Activated CD8-positive, alpha-beta memory T cell treated with anti-CD3 and anti-CD28 coated beads, Interleukin-2, amount 50 U/mL, for 4 hours (primary cell): ENCODE measurements at regions not wholly inside any gene's neighbourhood (a gene's known extent, or its start where the extent isn't known, plus 50 kb on each side); places are given as distances from the start of the nearest gene placed in this dataset.
"Not testable (repeated sequence)": the region's sequence is repeated elsewhere in the genome, so short reads cannot be mapped to it uniquely, and the experiment has no call there.

Experiments used
- DNase-seq: peaks from one replicate; pipeline ENCODE4 v3.0.0-alpha.2; 2020

DNA sequence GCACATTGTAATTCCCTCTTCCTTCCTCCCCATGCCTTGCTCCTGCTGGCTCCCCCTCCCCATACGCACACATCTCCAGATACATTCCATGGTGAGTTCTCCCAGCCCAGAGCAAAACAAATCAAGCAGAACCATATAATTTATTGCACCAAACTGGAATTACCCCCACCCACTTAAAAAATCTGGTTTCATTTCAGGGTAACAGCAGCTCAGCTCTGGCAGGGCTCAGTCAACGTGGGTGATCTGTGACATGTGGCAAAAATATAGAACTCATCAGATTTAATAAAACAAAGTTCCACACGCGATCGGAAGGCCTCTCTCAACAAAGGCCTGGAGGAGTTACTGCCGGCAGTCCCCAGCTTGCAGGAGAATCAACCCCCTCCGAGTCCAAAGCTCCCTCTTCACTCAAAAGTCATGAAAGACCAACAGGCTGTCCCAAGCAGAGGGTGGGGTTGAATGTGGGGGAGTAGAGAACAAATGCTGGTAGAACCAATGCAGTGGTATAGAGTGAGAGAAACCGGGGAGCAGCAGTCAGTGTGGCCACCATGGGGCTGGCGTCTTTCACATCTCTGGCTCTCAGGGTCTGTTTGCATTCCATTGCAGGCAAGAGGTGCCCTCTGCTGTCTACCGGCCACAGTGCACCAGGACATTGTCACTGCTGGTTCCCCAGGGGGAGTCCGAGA, 323.3 kb upstream of the NT5E start:
- DNase-seq = no peak

DNA sequence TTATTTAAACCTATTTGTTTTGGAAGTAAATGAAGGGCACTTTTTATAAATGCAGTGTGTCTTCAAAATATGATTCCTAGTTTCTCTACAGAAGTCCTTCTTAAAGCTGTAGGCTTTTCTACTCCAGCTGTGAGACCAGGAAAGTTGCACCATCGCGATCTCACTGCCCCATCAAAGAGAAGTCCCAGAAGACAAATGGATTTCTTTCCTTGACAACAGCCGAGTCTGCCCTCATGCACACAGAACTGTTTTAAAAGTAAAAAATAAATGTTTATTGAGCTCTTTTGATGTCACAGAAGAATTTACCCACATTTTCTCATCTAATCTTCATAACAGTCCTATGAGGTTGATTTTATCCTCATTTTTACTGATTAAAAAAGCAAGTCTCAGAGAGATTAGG, 324.4 kb upstream of the NT5E start:
- no peak for DNase-seq

DNA sequence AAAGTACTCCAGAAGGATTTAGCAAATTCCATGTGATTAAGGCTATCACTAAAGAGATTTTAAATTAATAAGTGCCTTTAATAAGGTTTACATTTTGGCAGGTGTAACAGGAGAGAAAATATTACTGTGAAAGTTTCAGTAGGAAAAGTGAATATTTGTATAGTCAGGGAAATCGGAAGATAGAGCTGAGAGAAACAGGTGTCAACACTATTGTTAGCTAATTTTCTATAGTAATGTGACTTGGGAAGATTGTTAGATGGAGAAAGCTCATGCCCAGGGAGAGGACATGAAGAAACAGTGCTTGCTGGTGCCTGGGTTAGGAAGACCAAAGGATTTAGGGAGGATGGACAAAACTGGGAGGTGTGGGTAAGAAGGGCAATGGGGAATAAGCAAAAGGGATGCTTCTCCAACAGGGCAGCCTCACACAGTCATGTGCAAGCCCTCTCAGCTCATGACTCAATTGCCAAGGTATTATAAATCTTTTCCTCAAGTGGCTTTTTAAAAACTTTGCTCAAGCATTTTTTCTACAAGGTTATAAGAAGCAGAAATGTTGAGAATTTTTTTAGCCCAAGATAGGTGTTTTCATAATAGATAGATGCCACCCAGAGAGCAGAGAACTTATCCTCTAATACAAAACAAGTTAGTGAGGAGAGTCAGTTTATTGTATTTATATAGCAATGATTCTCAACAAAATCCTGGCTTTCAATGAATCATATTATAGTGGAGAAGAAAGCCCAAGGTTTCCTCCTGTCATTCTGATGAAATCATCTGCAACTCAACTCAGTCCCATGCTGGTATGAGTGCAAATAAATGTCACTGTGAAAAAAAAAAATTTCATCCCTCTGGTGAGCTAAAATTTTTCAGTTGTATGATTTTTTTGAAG, 325.2 kb upstream of the NT5E start:
- DNase-seq = no peak

DNA sequence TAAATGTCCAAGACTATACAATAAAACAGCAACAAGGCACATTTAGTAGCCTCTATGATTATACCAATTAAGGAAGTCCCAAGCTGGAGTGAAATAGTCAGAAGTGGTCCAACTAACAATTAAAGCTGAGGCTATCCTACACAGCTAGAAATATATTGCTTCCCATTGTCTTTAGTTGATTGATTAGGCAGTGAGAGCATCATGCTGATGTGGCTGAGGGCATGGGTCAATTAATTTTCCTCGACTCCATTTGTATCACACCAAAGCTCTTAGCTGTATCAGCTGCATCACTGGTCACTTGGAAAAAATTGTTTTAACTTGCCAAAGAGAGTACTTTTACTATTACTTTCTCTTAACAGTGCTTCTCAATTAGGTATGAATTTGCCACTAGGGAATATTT, 328.7 kb upstream of the NT5E start:
- no peak for DNase-seq

DNA sequence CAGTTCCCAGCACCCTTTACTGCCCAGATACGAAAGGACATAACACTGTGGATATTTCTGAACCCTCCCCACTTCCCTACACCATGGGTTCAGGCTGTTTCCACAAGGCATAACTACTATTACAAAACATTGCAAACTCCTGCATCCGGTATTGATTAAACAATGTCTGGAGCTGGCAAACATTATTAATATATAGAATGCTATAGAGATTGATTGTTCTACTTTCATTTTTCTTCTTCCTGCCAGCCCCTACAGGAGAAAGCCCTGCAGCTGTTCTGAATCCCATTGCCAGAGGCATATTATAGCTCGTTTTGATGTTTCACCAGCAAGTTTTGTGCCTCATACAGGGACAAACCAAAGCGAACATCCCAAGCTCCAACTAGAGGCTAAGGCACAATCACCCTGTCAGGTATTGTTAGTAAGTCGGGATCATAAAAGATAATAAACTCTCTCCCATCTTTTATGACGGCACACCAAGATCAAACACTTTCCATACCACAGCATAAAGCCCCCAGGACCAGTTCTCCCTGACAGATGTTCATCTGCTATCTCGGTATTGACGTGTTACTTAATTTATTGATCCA, 331.1 kb upstream of the NT5E start:
- no peak for DNase-seq

DNA sequence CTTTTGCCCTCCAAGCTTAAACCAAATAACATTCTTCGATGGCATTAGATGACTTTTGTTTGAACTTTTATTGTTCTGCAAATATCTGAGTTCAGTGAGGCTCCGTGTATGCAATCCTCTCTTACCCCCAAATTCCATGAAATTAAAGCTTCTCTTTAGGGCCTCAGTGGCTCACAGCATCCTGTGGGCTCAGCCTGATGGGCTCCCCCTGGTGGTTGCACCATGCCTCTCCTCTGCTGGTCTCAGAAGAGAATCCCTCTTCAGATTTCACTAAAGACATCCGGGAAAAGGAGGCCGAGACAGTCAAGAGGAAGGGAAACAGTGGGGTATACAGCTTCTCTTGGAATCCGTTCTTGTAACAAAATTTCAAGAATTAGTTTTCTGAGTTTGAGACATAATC, 331.6 kb upstream of the NT5E start:
- DNase-seq = no peak

DNA sequence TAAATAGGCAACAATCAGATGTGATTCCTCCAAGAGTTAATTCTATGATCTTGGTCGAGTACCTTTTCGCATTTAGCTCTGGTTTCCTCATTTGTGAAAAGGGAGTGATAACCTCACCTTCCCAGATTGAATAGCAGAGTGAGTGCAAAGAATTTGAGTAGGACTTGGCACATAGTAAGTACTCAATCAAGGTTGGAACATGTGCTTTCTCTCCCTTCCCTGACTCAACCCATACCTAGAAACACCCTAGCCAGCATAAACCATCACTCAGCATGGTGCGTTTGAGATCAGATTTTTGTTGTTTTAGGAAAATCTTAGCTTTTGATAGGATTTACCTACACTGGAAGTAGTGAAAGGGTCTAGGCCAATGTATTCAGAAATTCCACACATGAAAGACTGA, 333.4 kb upstream of the NT5E start:
- no peak for DNase-seq

DNA sequence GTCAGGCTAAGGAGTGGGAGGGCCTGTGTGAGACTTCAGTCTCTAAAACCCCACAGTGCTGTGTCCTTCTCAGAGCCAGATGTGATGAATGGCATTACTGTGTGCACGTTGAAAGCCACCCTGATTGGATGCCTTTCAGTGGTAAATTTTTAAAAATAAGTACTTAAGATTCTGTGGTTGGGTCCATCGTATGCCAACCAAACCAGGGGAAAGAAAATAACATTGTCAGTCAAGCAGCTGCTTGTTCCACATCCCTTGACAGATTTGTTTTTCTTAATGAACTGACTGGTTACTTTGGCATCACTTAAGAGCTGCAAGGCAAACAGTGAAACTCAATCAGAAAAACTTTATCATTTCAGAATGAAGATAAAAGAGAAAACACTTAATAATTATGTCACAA, 334.0 kb upstream of the NT5E start:
- no peak for DNase-seq

DNA sequence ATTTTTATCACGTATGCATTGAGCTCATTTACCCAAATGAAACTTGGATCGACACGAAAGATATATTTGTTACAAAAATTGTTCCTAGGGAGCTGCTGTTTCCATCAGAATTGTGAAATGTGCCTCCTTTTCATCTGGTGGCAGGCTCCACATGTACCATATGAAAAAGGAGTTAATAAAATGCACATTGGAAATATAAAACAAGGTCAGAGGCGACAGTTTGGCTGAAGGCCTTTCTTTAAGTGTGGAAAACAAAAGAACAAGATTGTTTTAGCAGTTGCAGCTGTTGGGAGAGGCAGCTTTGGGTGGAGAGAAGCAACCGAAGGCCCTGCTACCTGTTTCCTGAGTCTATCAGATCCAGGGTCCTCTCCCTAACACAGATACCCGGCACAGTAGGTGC, 334.5 kb upstream of the NT5E start:
- DNase-seq = no peak

DNA sequence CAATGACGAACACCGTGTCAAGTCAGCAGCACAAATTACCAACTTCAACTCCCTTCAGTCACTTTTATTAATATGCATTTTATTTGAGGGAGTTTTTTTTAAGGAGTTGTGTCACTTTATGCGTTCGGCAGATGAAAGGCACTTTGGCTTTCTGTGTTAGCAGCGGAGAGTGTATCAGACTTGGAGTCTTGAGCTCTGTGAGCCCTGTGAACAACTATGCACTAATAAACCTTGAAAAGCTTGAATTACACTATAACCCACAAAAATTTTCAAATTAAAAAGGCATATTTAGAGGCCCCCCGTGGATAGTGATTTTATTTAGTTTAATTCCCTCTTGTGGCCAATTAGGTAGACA, 335.3 kb upstream of the NT5E start:
- no peak for DNase-seq

DNA sequence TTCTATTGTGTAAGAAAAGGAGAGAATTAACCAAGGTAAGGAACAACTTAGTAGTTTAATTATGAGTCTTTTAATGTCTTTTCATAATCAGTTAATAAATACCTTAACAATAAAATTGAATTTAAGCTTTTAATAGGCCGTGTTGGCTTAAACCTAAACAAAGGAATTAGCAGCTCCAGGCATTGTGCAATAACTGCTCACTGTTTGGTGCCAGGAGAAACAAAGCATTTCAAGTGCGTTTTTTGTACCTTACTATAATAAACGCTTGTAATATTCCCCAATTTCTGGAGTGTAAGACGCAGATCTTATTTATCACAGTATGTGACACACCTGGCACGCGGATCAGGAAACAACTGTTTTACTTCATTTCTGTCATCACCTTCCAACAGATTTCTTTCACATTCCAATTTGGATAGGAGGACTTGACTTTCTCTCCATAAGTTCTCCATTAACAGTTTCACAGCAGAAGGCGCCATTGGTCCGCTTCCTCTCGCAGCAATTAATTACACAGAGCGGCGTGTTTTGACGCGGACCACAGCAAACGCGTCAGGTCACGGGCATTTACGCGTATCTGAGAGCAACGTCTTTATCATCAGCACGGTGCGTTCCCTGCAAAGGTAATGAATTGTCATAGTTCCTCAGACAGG, 335.8 kb upstream of the NT5E start:
- no peak for DNase-seq

DNA sequence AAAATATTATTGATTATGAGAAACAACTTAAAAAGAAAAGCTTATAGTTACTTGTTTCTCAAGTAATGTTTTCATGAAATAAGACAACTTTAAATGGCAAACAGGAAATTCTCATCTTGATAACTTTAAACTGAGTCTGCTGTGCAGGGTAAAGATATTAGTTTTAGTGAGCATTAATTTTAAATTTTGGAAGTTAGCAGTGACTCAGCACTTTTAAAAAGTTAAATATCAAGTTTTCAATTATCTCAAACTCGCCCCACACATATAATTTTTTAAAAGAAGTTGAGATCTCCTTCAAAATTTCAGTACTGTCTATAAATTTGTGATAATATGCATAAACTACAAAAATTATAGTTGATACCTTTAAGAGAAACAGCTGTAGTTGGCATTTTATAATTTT, 337.3 kb upstream of the NT5E start:
- DNase-seq = no peak

DNA sequence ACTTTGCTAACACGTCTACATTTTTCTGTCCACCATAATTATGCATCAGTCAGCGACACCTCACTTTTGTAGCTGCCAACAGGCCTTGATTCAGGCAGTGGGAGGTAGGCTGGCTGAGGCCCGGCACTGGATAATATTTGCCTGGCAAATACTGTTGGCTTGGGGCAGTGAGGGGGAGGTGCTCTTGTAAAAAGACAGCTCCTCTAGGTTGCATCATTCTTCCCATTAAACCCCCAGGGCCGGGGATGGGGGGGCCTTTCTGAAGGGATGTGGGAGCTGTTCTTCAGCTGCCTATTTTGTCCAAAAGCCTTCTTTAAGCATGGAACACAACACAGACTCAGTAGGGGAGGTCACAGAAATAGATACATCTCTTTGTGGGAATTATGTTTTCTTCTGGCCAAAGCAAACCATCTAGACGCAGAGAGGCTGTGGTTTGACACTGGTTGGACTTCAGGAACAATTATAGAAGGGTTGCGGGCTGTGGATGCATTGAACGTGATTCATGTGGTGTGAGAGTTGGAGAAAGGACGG, 338.3 kb upstream of the NT5E start:
- DNase-seq = no peak

DNA sequence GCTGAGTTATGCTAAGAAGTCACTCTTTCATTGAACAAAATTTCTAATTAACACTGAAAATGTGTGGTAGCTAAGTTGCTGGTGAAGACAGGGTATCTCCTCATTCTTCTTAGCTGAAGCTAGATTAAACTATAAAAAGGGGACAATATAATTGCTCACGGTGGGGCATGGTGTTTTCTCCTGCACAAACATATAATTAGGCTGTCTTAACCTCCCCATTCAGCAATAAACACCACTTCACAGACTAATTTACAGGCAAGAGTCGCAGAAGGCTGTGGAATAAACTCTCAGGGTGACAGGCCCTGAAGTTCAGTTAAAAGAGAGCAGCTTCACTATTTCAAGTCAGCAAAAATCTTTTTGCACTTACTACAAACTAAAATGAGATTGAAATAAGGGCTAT, 338.9 kb upstream of the NT5E start:
- DNase-seq = no peak

DNA sequence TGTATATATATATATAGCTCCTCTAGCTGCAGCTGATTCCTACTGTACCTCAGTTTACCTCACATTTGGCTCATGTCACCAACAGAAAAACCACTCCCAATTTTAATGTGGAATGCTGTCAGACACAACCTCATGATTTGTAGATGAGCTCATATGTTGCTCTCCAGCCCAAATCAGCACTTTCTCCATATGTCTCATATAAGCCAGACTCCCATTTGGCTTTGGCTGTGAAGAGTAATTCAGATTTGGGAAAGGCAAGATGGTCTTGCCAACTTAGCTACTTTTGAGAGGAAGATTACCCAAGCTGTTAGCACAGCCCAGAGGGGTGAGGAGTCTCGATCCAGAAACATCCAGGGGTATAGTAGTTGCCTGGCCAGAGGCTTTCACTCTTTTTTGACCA, 342.2 kb upstream of the NT5E start:
- no peak for DNase-seq

DNA sequence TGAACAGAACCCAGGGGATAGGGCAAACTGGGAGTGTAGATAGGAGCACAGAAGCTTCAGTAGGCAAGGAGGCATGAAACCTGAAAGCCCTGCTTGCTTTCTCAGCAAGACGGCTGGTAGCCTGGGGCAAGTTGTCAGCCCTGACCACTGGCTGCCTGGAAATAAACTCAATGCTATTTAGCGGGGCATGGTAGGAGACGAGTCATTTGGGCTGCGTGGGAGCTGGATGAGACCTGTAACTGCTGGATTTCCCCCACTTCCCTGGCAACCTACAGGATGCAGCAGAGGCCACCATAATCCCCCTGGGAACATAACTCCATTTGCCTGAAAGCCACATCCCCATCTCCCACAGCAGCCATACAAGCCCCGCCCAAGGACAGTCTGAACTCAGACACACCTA, 332.6 kb upstream of the TBX18 start:
- no peak for DNase-seq

DNA sequence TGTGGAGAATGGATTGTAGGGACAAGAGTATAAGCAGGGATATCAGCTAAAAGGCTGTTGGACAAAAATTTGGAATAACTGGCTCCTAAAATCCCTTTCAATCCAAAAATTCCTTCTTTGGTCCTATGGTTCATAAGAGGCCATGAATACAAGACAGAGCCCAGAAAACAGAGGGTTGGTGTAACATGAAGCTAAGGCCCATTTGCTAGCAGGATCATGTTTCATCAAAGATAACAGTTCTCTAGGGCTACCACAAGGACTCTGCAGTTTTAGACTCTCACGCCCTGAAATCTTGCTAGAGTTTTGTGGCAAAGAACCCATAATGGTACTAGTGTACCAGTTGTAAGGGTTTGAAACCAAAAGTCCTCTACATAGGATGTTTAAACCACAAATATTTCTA, 327.8 kb upstream of the TBX18 start:
- no peak for DNase-seq

DNA sequence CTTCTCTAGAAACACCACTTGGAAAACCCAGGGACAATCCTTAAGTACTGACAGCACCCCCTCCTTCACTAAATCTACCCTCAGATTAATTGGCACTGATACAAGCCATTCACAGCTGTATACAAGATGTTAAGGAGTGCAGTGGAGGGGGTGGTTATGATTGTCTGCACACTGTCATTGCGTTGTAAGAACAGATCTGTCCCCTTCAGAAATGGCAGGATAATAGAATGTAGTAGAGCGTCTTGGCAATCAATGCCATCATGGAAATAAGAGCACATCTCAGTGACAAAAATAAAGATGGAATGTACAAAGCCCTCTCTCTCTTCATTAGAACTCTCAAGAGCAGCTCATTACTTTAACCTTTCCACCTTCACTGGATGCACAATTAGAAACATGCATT, 324.9 kb upstream of the TBX18 start:
- DNase-seq = no peak

DNA sequence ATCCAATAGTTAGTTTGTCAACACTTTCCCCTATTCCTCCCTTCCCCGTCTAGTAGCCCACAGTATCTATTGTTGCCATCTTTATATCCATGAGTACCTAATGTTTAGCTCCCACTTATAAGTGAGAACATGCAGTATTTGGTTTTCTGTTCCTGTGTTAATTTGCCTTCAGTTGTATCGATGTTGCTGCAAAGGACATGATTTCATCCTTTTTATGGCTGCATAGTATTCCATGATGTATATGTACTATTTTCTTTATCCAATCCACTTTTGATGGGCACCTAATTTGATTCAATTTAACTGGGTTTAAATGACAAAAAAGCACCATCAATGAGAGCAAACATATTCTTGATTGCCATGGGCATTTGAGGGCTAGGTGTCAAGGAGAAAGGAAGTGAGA, 321.5 kb upstream of the TBX18 start:
- DNase-seq = no peak

DNA sequence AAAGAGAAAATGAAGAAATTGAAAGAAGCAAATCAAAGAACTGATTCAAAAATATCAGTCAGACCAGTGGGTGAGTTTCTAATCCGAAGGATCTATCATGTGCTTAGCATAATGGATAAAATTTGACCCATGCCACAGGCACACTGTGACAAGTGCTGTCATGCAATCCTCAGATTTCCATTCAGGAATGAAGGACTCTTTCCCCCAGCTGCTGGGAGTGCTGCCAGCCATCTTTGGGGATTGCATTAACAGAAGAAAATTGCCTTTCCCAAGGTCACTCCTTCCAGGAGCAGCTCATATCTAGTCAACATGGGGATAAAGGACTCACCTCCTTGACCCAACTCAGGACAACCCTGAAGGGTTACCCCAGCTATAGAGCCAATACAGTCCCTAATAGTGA, 316.7 kb upstream of the TBX18 start:
- DNase-seq = no peak

DNA sequence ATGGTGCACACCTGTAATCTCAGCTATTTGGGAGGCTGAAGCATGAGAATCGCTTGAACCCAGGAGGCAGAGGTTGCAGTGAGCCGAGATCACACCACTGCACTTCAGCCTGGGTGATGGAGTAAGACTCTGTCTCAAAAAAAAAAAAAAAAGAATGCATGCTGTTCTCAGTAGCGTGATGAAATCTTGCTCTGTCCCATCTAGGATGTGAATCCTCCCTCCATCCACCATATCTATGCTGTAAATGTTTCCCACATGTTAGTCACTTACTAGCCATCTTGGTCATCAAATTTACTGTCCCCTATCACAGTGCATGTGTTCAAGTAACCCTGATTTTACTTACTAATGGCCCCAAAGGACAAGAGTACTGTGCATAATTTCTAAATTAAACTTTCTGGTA, 315.4 kb upstream of the TBX18 start:
- DNase-seq = no peak

DNA sequence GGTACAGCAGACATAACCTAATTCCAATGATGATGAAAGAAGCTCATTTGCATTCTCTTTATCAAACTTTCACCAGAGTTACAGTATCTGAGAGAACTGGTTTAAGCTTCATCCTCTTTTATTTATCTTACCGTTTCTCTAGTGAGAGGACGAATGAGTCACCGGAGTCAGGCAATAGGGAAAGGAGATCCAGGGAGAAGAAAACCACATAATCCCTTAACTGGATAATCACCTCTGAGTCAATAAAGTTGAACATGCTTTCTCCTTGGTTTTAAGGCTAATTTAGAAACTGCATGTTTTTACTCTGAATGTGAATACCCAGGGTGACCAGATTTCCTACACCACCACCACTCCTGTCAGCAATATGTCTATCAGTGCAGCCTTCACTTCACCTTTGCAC, 313.7 kb upstream of the TBX18 start:
- no peak for DNase-seq

DNA sequence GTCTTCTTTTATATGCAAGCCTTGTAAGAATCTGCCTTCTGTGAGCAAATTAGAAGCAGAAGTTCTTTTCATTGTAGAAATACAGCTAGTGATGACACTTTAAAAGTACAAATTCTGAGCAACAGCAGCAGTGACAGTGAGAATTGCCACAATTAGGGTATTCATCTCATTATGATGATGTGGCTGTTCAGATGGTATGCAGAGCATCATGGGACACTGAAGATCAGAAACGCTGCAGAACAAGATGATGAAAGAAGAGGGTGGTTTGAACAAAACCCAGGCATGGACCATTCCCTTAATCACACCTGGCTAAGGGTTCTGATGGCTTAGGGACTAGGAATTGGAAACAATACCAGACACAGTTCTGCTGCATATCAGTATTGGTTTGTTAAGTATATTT, 312.7 kb upstream of the TBX18 start:
- no peak for DNase-seq

DNA sequence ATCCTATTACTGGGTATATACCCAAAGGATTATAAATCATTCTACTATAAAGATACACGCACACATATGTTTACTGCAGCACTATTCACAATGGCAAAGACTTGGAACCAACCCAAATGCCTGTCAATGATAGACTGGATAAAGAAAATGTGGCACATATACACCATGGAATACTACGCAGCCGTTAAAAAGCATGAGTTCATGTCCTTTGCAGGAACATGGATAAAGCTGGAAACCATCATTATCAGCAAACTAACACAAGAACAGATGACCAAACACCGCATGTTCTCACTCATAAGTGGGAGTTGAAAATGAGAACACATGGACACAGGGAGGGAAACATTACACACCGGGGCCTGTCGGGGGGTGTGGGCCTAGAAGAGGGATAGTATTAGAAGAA, 307.4 kb upstream of the TBX18 start:
- not testable (repeated sequence) for DNase-seq
